Suprapubic skin (tissue), 4 donors: ENCODE measurements at regions not wholly inside any gene's neighbourhood (a gene's known extent, or its start where the extent isn't known, plus 50 kb on each side); places are given as distances from the start of the nearest gene placed in this dataset.

Experiments
- DNase-seq, 2 donors: peaks; one replicate each; pipeline ENCODE4 v3.0.0-alpha.2; 2019; ENCODE audit warnings: low spot score in 2 of 2
- H3K27ac ChIP-seq: fragments of 200-600 bp; sonication (generic); one replicate; pipeline ENCODE4 v1.5.1; 2019
- H3K27me3 ChIP-seq: fragments of 200-600 bp; sonication (generic); one replicate; pipeline ENCODE4 v1.5.1; 2019
- H3K36me3 ChIP-seq: fragments of 200-600 bp; sonication (generic); one replicate; pipeline ENCODE4 v1.5.1; 2019
- H3K4me1 ChIP-seq: fragments of 200-600 bp; sonication (generic); one replicate; pipeline ENCODE4 v1.5.1; 2019
- H3K4me3 ChIP-seq: fragments of 200-600 bp; sonication (generic); one replicate; pipeline ENCODE4 v1.5.1; 2019; ENCODE audit warnings: mild to moderate bottlenecking
- H3K9me3 ChIP-seq: fragments of 200-600 bp; sonication (generic); one replicate; pipeline ENCODE4 v1.5.1; 2019
- EP300 ChIP-seq: sonication (generic); formaldehyde crosslinking; IDR thresholded peaks from one replicate; pipeline ENCODE4 v1.6.1; 2017; ENCODE audit warnings: antibody characterized with exemption
- POLR2A ChIP-seq, 2 donors: fragments of 450-650 bp; IDR thresholded peaks; one replicate each; pipeline ENCODE4 v1.6.1; 2017; ENCODE audit warnings: antibody characterized with exemption in 2 of 2, mild to moderate bottlenecking in 2 of 2, moderate library complexity in 2 of 2
- POLR2AphosphoS5 ChIP-seq, 3 donors: sonication (generic); formaldehyde crosslinking; IDR thresholded peaks; one replicate each; pipeline ENCODE4 v1.6.1; 2017; ENCODE audit warnings: antibody characterized with exemption in 3 of 3
- WGBS: methylation state at CpG from one replicate; pipeline ENCODE4 v1.1.5; 2018; 5-methylcytosine and 5-hydroxymethylcytosine counted together
- TF ChIP-seq, protein P1 (sequence below), 2 donors: fragments of 200-600 bp in 1 of 2; fragments of 450-650 bp in 1 of 2; sonication (generic) in 1 of 2; IDR thresholded peaks; one replicate each; pipeline ENCODE4 v1.5.1; 2016 to 2019; ENCODE audit warnings: antibody characterized with exemption in 2 of 2, mild to moderate bottlenecking in 1 of 2, moderate library complexity in 1 of 2

DNA sequence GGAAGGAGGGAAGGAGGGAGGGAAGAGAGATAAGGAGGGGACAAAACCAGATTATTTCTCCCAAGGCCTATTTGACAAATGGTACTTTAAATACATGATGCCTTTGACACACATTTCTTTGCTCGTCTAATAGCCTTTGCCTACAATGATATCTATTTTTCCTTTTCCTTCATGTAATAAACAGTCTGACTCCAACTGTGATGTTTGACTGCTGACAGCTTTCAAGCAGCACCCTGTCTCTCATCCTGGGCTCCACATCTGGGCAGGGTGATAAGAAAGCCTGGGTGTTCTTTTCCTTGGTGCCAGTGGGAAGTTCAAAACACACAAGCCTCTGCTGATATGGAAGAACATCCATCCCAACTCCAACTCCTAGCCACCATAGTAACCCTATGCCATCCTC, 1277.7 kb upstream of the NXPH2 start:
- Histone ChIP-seq H3K4me3 (no peak overlapping the region), H3K9me3 (no peaks in the 10 kb centered on the region), H3K27ac (no peak overlapping the region), H3K36me3 (no peaks in the 10 kb centered on the region), H3K27me3 (no peaks in the 10 kb centered on the region), H3K4me1 (no peaks in the 10 kb centered on the region)
- 88% methylated on average over 1 of the region's 1 CpG for WGBS
- DNase-seq, result no peak
- TF ChIP-seq EP300, result no peak
- TF ChIP-seq, protein P1, sequence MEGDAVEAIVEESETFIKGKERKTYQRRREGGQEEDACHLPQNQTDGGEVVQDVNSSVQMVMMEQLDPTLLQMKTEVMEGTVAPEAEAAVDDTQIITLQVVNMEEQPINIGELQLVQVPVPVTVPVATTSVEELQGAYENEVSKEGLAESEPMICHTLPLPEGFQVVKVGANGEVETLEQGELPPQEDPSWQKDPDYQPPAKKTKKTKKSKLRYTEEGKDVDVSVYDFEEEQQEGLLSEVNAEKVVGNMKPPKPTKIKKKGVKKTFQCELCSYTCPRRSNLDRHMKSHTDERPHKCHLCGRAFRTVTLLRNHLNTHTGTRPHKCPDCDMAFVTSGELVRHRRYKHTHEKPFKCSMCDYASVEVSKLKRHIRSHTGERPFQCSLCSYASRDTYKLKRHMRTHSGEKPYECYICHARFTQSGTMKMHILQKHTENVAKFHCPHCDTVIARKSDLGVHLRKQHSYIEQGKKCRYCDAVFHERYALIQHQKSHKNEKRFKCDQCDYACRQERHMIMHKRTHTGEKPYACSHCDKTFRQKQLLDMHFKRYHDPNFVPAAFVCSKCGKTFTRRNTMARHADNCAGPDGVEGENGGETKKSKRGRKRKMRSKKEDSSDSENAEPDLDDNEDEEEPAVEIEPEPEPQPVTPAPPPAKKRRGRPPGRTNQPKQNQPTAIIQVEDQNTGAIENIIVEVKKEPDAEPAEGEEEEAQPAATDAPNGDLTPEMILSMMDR (IDR thresholded peaks at IDR 0.05), result no peak
- no peak for TF ChIP-seq POLR2A (IDR thresholded peaks at IDR 0.05)
- TF ChIP-seq POLR2AphosphoS5 (IDR thresholded peaks at IDR 0.05), result no peak

DNA sequence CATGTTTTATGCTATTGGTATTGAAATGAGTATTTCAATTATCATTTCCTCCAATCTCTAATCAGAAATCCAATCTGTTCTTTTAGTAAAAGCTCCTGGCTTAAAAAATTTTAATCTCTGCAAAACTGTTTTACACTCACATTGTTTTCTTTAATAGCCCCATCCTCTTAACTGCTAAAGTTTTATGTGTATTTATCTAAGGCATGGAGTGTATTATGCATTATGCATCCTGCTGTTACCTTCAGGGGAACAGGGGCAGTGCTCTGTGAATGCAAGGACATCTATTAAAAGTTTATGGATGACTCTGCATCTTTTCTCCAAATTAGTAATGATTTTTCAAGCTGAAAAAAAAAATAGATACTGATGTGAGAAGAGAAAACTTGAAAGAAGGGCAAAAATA, 1261.6 kb upstream of the NXPH2 start:
- H3K27me3 ChIP-seq, result no peaks in the 10 kb centered on the region
- no peak overlapping the region for H3K27ac ChIP-seq
- DNase-seq, result no peak
- no peaks in the 10 kb centered on the region for H3K4me1 ChIP-seq
- TF ChIP-seq, protein P1 (IDR thresholded peaks at IDR 0.05), result no peak
- TF ChIP-seq POLR2A (IDR thresholded peaks at IDR 0.05) (no peak), POLR2AphosphoS5 (IDR thresholded peaks at IDR 0.05) (no peak), EP300 (no peak)
- H3K36me3 ChIP-seq, result no peaks in the 10 kb centered on the region
- H3K9me3 ChIP-seq, result no peaks in the 10 kb centered on the region
- H3K4me3 ChIP-seq, result no peak overlapping the region

DNA sequence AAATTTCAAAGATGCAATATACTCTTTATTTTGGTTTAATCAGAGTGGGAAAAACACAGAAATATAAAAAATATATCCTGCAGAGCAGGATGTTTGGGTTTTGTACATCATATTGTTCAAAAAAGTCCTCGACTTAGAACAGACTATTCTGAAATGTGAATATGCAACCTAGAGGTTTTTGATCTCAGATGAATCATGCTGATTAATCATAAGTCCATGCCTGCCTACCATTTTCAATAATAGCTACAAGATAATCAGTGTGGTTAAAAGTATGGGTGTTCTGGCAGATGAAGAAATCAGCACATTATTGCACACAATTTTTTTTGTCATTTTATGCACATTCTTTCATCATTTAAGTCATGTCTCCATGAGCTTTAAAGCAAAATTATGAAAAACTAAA, 1261.0 kb upstream of the NXPH2 start:
- no peak overlapping the region for H3K4me3 ChIP-seq
- TF ChIP-seq, protein P1 (IDR thresholded peaks at IDR 0.05), result no peak
- TF ChIP-seq POLR2AphosphoS5 (IDR thresholded peaks at IDR 0.05), result no peak
- TF ChIP-seq POLR2A (IDR thresholded peaks at IDR 0.05), result no peak
- no peak for TF ChIP-seq EP300
- no peaks in the 10 kb centered on the region for H3K9me3 ChIP-seq
- H3K4me1 ChIP-seq, result no peaks in the 10 kb centered on the region
- no peaks in the 10 kb centered on the region for H3K36me3 ChIP-seq
- no peak for DNase-seq
- WGBS, result 60% methylated on average over 1 of the region's 1 CpG
- H3K27ac ChIP-seq, result no peak overlapping the region
- no peaks in the 10 kb centered on the region for H3K27me3 ChIP-seq

DNA sequence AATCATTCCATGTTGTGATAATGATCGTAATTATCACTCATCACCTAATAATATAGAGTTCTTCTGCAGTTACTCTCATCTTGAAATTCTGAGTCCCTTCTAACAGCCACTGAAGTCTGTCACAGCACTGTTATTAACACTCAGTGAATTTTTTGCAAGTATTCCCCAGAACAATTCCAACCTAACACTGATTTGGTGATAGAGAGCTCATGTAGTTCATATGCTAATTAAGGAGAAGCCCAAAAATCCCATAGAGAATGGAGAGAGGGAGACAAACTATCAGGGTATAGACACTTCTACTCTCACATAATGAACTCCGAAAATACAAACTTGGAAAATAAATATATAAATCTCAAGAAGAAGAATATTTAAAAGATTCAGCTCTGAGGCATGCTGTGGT, 1253.4 kb upstream of the NXPH2 start:
- 82% methylated on average over 2 of the region's 2 CpGs for WGBS
- no peak for TF ChIP-seq POLR2AphosphoS5 (IDR thresholded peaks at IDR 0.05)
- no peak for TF ChIP-seq EP300
- TF ChIP-seq, protein P1 (IDR thresholded peaks at IDR 0.05), result no peak
- no peak for TF ChIP-seq POLR2A (IDR thresholded peaks at IDR 0.05)
- Histone ChIP-seq H3K36me3 (no peaks in the 10 kb centered on the region), H3K27me3 (no peaks in the 10 kb centered on the region), H3K4me1 (no peaks in the 10 kb centered on the region), H3K27ac (no peak overlapping the region), H3K9me3 (no peaks in the 10 kb centered on the region), H3K4me3 (no peak overlapping the region)
- no peak for DNase-seq

DNA sequence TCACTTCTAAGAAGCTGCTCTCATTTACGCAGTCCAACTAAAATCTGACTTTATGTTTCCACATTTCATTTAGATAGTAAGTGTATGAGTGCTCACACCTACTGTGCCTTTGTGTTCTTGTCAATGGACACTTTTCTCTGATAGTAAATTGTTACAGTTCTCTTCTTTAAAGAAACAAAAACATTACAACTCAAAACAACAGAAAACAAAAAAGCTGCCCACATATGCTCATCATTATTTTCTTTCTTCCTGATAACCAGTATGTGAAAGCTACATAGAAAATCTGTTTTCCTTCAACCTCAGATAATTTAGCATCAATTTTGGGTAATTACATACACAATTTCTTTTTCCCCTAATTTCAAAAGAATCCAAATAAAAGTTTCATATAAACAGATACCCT, 1247.8 kb upstream of the NXPH2 start:
- Histone ChIP-seq H3K4me1 (no peaks in the 10 kb centered on the region), H3K27me3 (no peaks in the 10 kb centered on the region), H3K27ac (no peak overlapping the region), H3K36me3 (no peaks in the 10 kb centered on the region), H3K9me3 (no peaks in the 10 kb centered on the region), H3K4me3 (no peak overlapping the region)
- 94% methylated on average over 1 of the region's 1 CpG for WGBS
- no peak for TF ChIP-seq POLR2AphosphoS5 (IDR thresholded peaks at IDR 0.05)
- DNase-seq, result no peak

DNA sequence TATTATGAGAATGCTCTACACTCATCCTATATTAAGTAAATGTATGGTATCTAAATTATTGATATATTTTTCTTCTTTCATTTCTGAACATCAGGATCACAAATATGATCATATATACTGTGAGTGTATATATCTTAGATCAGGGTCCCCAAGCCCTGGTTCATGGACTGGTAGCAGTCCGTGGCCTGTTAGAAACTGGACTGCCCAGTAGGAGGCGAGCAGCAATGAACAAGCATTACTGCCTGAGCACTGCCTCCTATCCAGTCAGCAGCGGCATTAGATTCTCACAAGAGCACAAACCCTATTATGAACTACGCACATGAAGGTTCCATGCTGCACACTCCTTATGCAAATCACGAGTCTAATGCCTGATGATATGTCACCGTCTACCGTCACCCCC, 1247.1 kb upstream of the NXPH2 start:
- H3K27me3 ChIP-seq, result no peaks in the 10 kb centered on the region
- no peaks in the 10 kb centered on the region for H3K36me3 ChIP-seq
- no peak overlapping the region for H3K27ac ChIP-seq
- H3K9me3 ChIP-seq, result no peaks in the 10 kb centered on the region
- H3K4me1 ChIP-seq, result no peaks in the 10 kb centered on the region
- no peak for DNase-seq
- H3K4me3 ChIP-seq, result no peak overlapping the region
- 90% methylated on average over 7 of the region's 7 CpGs for WGBS
- TF ChIP-seq POLR2AphosphoS5 (IDR thresholded peaks at IDR 0.05), result no peak
- no peak for TF ChIP-seq POLR2A (IDR thresholded peaks at IDR 0.05)
- TF ChIP-seq, protein P1 (IDR thresholded peaks at IDR 0.05), result no peak
- no peak for TF ChIP-seq EP300
